ENCODE measurements at regions not wholly inside any gene's neighbourhood (a gene's known extent, or its start where the extent isn't known, plus 50 kb on each side); places are given as distances from the start of the nearest gene placed in this dataset.

- no peak for DNase-seq
These were observed 297.2 kb downstream of the TGFB2 start for GRCh38 chr1:218642033-218642948.

- no peak for DNase-seq
These were observed 298.1 kb downstream of the TGFB2 start for GRCh38 chr1:218643281-218643680.

- DNase-seq: no peak
These were observed 298.8 kb downstream of the TGFB2 start for GRCh38 chr1:218643926-218644325.

GRCh38 chr1:218646288-218646687 is 301.2 kb downstream of the TGFB2 start:
- no peak for DNase-seq

GRCh38 chr1:218656301-218657037 is 311.3 kb downstream of the TGFB2 start:
- no peak for DNase-seq

GRCh38 chr1:218658269-218658668 is 313.1 kb downstream of the TGFB2 start:
- DNase-seq: no peak

- no peak for DNase-seq
These were observed 313.8 kb downstream of the TGFB2 start for GRCh38 chr1:218658899-218659298.

- DNase-seq: no peak
These were observed 315.0 kb downstream of the TGFB2 start for GRCh38 chr1:218659911-218660677.

GRCh38 chr1:218660678-218661053 is 315.5 kb downstream of the TGFB2 start:
- no peak for DNase-seq

- DNase-seq: no peak
These were observed 316.3 kb downstream of the TGFB2 start for GRCh38 chr1:218661411-218661810.

GRCh38 chr1:218664385-218665170 is 319.4 kb downstream of the TGFB2 start:
- no peak for DNase-seq

- no peak for DNase-seq
These were observed 320.1 kb downstream of the TGFB2 start for GRCh38 chr1:218665221-218665620.

- DNase-seq: no peak
These were observed 321.1 kb downstream of the TGFB2 start for GRCh38 chr1:218666263-218666662.

- DNase-seq: no peak
These were observed 322.8 kb downstream of the TGFB2 start for GRCh38 chr1:218667781-218668516.

- DNase-seq: no peak
These were observed 324.3 kb downstream of the TGFB2 start for GRCh38 chr1:218669431-218669830.

- DNase-seq: no peak
These were observed 325.7 kb downstream of the TGFB2 start for GRCh38 chr1:218670875-218671274.

GRCh38 chr1:218671573-218671972 is 326.4 kb downstream of the TGFB2 start:
- no peak for DNase-seq

- DNase-seq: no peak
These were observed 328.0 kb downstream of the TGFB2 start for GRCh38 chr1:218673170-218673569.

- DNase-seq: no peak
These were observed 329.2 kb downstream of the TGFB2 start for GRCh38 chr1:218674280-218674773.

- DNase-seq: no peak
These were observed 331.9 kb downstream of the TGFB2 start for GRCh38 chr1:218677026-218677425.

GRCh38 chr1:218679391-218679790 is 334.3 kb downstream of the TGFB2 start:
- DNase-seq: no peak

All from T-helper 1 cell (primary cell).